ENCODE measurements at regions not wholly inside any gene's neighbourhood (a gene's known extent, or its start where the extent isn't known, plus 50 kb on each side); places are given as distances from the start of the nearest gene placed in this dataset.
"Not testable (repeated sequence)": the region's sequence is repeated elsewhere in the genome, so short reads cannot be mapped to it uniquely, and the experiment has no call there.

GRCh38 chr5:163162645-163163044, 274.8 kb upstream of the CCNG1 start:
- no peak for DNase-seq

DNA sequence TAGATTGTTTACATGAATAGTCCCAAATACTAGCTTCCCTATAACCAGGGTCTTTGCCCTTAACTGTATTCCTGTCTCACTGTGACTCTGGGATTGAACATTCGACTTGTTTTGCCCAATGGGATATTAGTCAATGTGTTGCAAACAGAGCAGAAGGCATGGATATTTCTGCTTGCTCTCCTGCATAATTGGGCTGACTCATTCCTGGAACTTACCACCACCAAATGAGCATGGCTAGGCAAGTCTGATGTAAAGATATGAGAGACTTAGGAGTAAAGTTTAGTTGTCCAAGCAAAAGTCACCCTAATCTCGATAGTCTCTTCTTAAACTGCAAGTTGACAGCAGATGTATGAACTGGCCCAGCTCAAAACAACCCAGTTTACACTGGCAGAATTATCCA, 273.5 kb upstream of the CCNG1 start:
- no peak for DNase-seq

- DNase-seq: no peak
Observed at GRCh38 chr5:163165277-163165676, 272.1 kb upstream of the CCNG1 start.

GRCh38 chr5:163170161-163170560, 267.2 kb upstream of the CCNG1 start:
- DNase-seq: not testable (repeated sequence)

DNA sequence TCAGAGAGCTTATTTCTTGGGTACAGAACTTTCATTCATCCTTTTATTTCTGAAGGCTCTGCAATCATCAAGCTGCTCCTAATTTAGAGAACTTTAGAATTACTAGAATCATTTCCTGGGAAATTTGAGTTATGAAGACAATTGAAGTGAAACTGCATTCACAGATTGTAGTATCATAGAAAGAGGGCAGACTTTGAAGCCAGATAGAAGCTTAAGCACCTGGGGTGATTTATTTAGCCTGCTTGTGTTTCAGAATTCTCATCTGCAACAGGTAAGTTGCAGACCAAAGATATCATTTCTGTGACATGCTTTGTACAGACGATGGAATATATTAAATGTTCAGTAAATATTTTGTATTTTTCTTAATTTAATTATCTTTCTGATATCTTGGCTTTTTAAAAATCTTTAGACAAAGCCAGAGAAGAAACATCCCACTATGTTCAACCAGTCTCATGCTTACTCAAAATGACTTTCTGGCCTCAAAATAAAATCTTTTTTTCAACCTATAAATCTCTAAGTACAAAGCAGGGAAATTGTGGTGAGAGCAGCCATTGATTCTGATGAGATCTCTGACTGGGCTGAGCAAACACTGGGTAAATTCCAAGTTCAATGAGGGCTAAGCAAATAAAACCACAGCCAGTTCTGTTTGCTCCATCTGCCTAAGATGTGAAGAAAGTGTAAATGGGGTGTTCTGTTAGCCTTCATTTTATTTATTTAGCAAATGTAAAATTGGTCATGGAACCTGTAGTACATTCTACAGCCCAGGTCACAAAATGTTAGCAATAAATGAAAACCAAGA, 264.7 kb upstream of the CCNG1 start:
- DNase-seq: no peak

DNA sequence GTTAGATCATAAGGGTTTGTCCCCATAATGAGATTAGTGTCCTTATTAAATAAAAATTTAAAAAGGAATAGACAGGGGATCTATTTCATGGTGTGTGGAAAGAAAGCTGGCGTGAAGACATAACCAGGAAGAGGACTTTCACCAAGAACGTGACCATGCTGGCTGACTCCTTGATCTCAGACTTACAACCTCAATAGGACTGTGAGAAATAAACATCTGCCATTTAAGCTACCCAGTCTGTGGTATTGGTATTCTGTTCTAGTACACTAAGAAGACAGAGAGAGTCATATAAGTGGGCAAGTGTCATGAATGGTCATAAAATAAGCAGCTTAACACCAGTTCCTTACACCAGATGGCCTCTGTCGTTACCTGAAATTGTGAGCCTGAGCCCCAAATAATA, 259.4 kb upstream of the CCNG1 start:
- no peak for DNase-seq

GRCh38 chr5:163185315-163185714, 252.1 kb upstream of the CCNG1 start:
- no peak for DNase-seq

GRCh38 chr5:163189023-163189553, 248.3 kb upstream of the CCNG1 start:
- DNase-seq: no peak

DNA sequence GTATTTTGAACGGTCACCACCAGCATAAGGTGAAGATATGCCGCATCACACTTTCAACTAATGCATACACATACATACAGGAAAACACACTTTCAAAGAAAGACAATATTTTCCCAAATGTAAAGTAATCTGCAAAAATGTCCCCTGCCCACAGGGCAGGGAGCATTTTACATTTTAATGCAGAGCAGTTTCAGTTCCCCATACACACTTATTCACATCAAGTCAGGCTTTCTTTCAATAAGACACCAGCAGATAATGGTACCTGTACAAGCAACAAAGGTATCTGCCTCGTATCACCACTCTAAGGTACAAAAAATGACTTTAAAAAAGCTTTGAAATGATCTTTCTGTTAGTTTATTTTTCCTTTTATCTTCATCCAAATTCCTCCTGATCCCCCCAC, 247.1 kb upstream of the CCNG1 start:
- DNase-seq: no peak

DNA sequence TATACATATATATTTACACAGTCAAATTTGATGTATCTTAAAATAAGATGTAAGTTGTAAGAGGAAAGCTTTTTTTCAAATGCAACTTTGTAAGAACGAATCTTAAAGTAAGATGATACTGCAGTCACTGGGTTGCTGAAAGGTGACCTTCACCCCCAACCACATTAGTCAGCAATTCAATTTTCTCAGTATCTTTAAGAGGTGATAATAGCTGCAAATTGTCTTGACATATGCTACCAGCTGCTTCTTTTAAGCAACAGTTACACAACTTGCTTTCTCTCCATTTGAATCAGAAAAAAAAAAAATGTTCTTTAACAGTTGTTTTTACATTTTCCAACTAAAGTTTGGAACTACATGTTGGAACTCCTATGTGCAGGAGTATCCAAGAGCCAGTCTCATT, 246.6 kb upstream of the CCNG1 start:
- DNase-seq: peak; percentile 64

DNA sequence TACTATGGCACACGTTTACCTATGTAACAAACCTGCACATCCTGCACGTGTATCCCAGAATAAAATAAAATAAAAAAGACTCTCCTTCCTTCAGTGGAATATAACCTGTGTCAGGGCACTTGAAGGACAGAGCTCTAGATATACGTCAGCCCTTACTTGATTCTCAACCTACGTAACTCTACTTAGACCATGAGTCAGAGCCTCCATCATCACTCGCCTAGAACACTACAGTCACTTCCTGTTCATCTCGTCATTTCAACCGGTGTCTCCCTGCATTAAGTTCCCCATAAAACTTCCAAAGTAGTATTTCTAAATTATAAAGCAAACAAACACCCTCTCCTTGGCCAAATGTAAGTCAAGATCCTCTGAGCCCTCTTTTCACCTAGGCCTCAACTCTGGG, 243.5 kb upstream of the CCNG1 start:
- DNase-seq: no peak

GRCh38 chr5:163205645-163206044, 231.8 kb upstream of the CCNG1 start:
- DNase-seq: no peak

DNA sequence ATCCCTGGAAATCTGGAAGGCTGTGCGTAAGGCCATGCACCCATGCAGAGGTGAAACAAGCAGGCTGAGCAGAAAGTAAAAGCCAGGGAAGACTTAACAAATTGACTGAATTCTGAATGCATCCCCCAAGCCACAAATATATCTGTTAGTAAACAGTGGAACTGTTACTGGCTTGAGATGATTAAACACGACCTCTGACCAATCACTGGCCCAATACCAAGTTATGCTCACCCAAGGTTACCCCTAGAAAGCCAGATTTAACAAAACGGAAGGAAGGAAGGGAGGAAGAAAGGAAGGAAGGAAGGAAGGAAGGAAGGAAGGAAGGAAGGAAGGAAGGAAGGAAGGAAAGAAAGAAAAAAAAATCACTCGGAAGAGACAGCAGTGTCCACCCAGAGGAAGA, 215.8 kb upstream of the CCNG1 start:
- peak in 1 of 2 donors; percentile 2 for DNase-seq

- no peak for DNase-seq
Observed at GRCh38 chr5:163222982-163223381, 214.4 kb upstream of the CCNG1 start.

GRCh38 chr5:163244445-163244987, 192.9 kb upstream of the CCNG1 start:
- no peak for DNase-seq

GRCh38 chr5:163245584-163245983, 191.8 kb upstream of the CCNG1 start:
- no peak for DNase-seq

DNA sequence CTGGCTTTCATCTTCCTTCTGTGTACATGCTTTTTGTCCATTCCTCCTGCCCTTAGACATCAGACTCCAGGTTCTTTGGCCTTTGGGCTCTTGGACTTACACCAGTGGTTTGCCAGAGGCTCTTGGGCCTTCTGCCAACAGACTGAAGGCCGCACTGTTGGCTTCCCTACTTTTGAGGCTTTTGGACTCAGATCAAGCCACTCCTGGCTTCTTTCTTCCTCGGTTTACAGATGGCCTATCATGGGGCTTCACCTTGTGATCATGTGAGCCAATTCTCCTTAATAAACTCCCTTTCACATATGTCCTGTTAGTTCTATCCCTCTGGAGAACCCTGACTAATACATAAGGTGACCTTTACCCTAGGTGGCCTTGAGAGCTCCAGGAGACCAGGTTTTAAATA, 189.1 kb upstream of the CCNG1 start:
- no peak for DNase-seq

DNA sequence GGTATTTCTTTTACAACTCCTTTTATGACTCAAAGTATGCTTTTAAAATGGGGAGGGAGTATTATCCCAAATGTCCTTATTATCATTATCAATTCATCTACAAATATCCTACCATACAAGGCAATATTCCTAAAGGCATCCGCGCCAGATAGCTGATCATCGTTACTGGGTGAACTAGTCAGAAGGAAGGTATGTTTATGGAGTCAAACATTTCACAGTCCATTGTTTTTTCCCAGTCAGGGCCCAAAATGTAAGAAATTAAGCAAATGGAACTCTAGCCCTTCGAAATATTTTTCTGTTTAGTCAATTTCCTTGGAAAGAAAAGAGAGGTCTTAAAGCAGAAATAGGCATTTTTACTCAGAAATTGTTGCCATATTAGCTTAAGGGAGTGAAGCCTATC, 188.5 kb upstream of the CCNG1 start:
- no peak for DNase-seq

GRCh38 chr5:163252950-163253349, 184.4 kb upstream of the CCNG1 start:
- no peak for DNase-seq

GRCh38 chr5:163259495-163259894, 177.9 kb upstream of the CCNG1 start:
- no peak for DNase-seq

DNA sequence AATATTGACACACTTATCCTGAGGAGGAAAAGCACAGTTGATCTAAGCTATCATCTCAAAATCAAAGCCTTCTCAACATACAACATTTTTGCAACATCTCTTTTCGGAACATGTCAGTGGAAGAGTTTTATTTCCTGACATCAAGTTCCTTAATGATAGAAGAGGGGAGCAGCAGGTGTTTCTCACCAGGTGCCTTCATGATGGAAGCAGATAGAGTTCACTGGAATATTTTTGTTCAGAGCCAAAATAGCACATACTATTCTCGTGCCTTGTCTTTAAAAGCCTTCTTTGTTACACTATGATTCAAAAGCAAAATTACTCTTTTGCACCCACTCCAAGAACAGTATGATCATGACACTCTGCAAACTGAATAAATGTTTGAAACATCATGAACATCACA, 176.9 kb upstream of the CCNG1 start:
- DNase-seq: no peak

DNA sequence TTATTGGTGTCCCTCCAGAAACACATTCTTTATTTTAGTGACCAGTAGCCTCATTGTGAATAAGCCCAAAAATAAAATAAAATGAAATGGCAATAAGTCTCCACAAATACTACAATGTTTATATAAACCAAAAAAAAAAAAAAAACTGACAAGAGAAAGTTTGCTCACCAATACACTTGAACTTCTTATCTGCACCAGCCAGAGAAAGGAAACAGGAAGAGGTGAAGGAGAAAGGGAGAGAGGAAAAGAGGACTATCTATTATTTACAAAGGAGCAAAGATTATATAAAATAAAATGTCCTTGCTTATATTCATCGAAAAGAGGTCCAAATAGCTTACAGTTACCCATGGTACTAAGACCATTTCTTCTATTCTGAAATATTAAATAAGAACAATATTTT, 176.4 kb upstream of the CCNG1 start:
- DNase-seq: no peak

DNA sequence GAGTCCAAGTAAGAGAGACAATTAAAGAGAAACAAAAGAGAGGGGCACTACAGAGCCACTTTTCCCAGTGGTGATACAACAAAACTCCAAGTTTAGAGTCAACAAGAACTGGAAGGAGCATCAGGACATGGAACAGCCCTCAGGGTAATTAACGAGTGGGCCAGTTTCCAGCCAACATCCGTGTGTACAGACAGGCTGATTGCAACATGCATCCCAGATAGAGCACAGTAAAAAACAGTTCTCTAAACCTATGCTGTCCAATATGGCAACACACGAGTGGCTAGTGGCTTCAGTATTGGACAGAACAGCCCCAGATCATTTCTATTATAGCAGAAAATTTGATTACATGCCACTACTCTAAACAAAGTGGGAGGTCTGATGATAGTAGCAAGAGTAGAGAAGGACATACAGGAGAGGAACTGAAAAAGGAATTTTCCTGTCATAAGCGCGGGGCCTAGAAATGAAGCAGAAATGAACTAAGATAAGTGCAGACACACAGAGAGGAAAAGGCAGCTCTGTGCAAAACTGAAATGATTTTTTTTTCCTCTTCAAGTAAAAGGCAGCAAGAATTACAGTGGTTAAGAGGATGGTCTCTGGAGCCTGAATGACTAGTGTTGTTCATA, 175.6 kb upstream of the CCNG1 start:
- peak in 1 of 2 donors; percentile 1 for DNase-seq
